ENCODE measurements at regions not wholly inside any gene's neighbourhood (a gene's known extent, or its start where the extent isn't known, plus 50 kb on each side); places are given as distances from the start of the nearest gene placed in this dataset.

GRCh38 chr1:229190057-229190575, 80.8 kb upstream of the RAB4A start:
- Mint-ChIP-seq H3K4me3 (ENCODE audit: unreplicated experiment) (no peak overlapping the region), H3K27ac (ENCODE audit: unreplicated experiment) (no peak overlapping the region), H3K4me1 (ENCODE audit: unreplicated experiment) (no peaks in the 10 kb centered on the region), H3K9me3 (ENCODE audit: unreplicated experiment) (no peaks in the 10 kb centered on the region), H3K36me3 (ENCODE audit: unreplicated experiment) (no peaks in the 10 kb centered on the region), H3K27me3 (ENCODE audit: unreplicated experiment) (peaks cover 34% of the 10 kb centered on the region)
- TF ChIP-seq CTCF (IDR thresholded peaks at IDR 0.05): no peak
- DNase-seq (ENCODE audit: extremely low spot score, unreplicated experiment): no peak

GRCh38 chr1:229191066-229191674, 79.7 kb upstream of the RAB4A start:
- Mint-ChIP-seq H3K9me3 (ENCODE audit: unreplicated experiment) (no peaks in the 10 kb centered on the region), H3K27me3 (ENCODE audit: unreplicated experiment) (peaks cover 35% of the 10 kb centered on the region), H3K4me1 (ENCODE audit: unreplicated experiment) (no peaks in the 10 kb centered on the region), H3K4me3 (ENCODE audit: unreplicated experiment) (no peak overlapping the region), H3K36me3 (ENCODE audit: unreplicated experiment) (no peaks in the 10 kb centered on the region), H3K27ac (ENCODE audit: unreplicated experiment) (no peak overlapping the region)
- DNase-seq (ENCODE audit: extremely low spot score, unreplicated experiment): no peak
- TF ChIP-seq CTCF (IDR thresholded peaks at IDR 0.05): no peak

GRCh38 chr1:229192031-229192430, 78.9 kb upstream of the RAB4A start:
- no peak overlapping the region for H3K27ac Mint-ChIP-seq (ENCODE audit: unreplicated experiment)
- no peak for DNase-seq (ENCODE audit: extremely low spot score, unreplicated experiment)
- TF ChIP-seq CTCF (IDR thresholded peaks at IDR 0.05): no peak
- H3K9me3 Mint-ChIP-seq (ENCODE audit: unreplicated experiment): no peaks in the 10 kb centered on the region
- peaks cover 35% of the 10 kb centered on the region for H3K27me3 Mint-ChIP-seq (ENCODE audit: unreplicated experiment)
- H3K4me1 Mint-ChIP-seq (ENCODE audit: unreplicated experiment): no peaks in the 10 kb centered on the region
- H3K36me3 Mint-ChIP-seq (ENCODE audit: unreplicated experiment): no peaks in the 10 kb centered on the region
- no peak overlapping the region for H3K4me3 Mint-ChIP-seq (ENCODE audit: unreplicated experiment)

- H3K36me3 Mint-ChIP-seq (ENCODE audit: unreplicated experiment): no peaks in the 10 kb centered on the region
- H3K4me3 Mint-ChIP-seq (ENCODE audit: unreplicated experiment): no peak overlapping the region
- no peak overlapping the region for H3K27ac Mint-ChIP-seq (ENCODE audit: unreplicated experiment)
- no peak for DNase-seq (ENCODE audit: extremely low spot score, unreplicated experiment)
- H3K27me3 Mint-ChIP-seq (ENCODE audit: unreplicated experiment): peaks cover 35% of the 10 kb centered on the region
- no peaks in the 10 kb centered on the region for H3K4me1 Mint-ChIP-seq (ENCODE audit: unreplicated experiment)
- no peaks in the 10 kb centered on the region for H3K9me3 Mint-ChIP-seq (ENCODE audit: unreplicated experiment)
- no peak for TF ChIP-seq CTCF (IDR thresholded peaks at IDR 0.05)
These were observed 78.1 kb upstream of the RAB4A start for GRCh38 chr1:229192853-229193252.

GRCh38 chr1:229194096-229194495, 76.8 kb upstream of the RAB4A start:
- Mint-ChIP-seq H3K27me3 (ENCODE audit: unreplicated experiment) (peaks cover 31% of the 10 kb centered on the region), H3K27ac (ENCODE audit: unreplicated experiment) (no peak overlapping the region), H3K4me1 (ENCODE audit: unreplicated experiment) (no peaks in the 10 kb centered on the region), H3K4me3 (ENCODE audit: unreplicated experiment) (no peak overlapping the region), H3K36me3 (ENCODE audit: unreplicated experiment) (no peaks in the 10 kb centered on the region), H3K9me3 (ENCODE audit: unreplicated experiment) (no peaks in the 10 kb centered on the region)
- TF ChIP-seq CTCF (IDR thresholded peaks at IDR 0.05): no peak
- DNase-seq (ENCODE audit: extremely low spot score, unreplicated experiment): no peak

All from osteocyte (in vitro differentiated cells).